Right lung (tissue), 2 donors: ENCODE measurements at regions not wholly inside any gene's neighbourhood (a gene's known extent, or its start where the extent isn't known, plus 50 kb on each side); places are given as distances from the start of the nearest gene placed in this dataset.
"Not testable (repeated sequence)": the region's sequence is repeated elsewhere in the genome, so short reads cannot be mapped to it uniquely, and the experiment has no call there.

ENCODE experiments used
- DNase-seq, 2 donors: peaks; one replicate each; pipeline ENCODE4 v3.0.0-alpha.2; 2013

GRCh38 chr7:13092708-13093005 lies 405.2 kb downstream of the ARL4A start:
- DNase-seq: no peak

DNA sequence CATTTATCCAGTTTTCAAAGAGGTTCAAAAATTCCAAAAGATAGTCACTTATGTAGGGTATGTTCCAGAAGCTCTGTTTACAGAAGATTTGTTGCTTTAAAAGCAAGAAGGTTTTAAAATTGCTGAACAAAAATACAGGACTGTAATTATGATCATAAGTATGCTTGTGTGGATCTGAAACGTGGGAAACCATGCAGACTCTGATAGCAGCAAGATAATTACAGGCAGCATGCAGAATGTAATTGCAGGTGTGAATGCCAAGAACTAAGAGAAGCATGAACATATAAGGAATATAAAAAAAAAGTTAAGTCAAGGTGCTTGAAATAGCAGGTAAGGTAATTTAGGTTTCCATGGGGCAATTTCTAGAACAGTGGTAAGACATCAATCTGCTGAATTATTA lies 405.7 kb downstream of the ARL4A start:
- DNase-seq: no peak

- DNase-seq: no peak
Measured at GRCh38 chr7:13097499-13097898, 410.1 kb downstream of the ARL4A start.

DNA sequence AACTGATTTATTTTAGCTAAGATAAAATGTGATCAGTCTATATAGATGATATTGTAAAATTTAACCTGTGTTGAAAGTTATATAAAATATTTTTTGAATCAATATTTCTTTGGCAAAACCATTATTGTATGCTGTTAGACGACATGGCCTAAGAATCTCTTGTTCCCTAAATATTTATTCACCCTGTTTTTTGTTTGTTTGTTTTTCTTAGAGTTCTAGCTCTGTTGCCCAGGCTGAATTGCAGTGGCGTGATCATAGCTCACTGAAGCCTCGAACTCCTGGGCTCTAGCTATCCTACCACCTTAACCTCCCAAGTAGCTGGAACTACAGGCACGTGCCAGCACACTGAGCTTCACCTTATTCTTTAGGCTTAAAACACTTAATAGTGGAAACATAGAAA lies 410.7 kb downstream of the ARL4A start:
- no peak for DNase-seq

DNA sequence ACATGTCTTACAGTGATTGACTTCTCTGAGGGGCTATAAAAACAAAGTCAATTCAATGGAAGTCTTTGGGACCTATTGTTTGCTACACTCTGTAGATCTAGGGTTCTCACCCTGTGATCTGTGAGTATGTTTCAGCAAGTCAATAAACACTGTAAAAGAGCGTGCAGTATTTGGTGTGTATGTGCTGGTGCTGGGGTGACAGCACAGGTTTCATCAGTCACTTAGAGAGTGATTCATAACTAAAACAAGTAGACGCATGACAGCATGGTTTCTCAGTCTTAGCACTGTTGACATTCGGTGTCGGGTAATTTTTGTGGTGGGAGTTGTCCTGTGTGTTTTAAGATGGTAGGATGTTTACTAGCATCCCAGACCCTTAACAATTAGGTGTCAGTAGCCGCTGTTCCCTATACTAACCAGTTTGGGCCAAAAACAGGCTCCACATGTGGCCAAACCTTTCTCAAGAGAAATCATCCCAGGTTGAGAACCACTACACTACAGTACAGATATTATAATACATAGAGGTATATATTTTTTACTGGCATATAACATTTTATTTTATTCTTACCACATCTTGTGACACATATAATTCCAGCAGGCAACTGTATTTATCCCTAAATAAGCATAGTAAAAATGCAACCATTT lies 411.8 kb downstream of the ARL4A start:
- DNase-seq: no peak

DNA sequence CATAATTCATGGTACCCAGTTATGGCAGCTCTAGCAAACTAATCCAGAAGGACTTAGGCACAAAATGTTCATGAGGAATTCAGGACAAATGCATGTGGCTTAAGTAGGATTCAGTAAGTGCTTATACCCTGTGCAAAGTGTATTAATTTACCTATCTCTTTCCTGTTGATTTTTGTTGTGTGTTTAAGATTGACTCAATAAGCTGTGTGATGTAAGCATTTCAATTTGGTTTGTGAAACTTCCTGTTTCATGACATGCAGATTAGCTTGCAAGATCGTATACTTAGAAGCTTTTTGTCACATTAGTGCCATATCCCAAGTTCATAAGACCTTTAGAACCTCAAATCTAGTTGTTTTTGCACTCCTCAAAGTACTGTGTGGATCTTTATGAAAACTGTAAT lies 416.7 kb downstream of the ARL4A start:
- no peak for DNase-seq

- no peak for DNase-seq
Measured at GRCh38 chr7:13105209-13105608, 417.8 kb downstream of the ARL4A start.

- no peak for DNase-seq
Measured at GRCh38 chr7:13106513-13106912, 419.1 kb downstream of the ARL4A start.

DNA sequence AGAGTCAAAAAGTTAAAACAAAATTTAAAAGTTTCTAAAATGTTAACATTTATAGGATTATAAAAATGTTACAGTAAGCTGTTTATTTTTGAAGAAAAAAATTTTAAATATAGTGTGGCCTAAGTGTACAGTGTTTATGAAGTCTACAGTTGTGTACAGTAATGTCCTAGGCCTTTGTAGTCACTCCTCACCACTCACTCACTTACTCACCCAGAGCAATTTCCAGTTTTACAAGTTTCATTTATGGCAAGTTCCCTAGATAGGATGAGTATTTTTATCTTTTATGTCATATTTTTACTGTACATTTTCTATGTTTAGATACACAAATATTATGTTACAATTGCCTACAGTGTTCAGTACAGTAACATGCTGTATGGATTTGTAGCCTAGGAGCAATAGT lies 419.9 kb downstream of the ARL4A start:
- DNase-seq: no peak

- no peak for DNase-seq
Measured at GRCh38 chr7:13108061-13108460, 420.6 kb downstream of the ARL4A start.

GRCh38 chr7:13109201-13109600 lies 421.8 kb downstream of the ARL4A start:
- no peak for DNase-seq

DNA sequence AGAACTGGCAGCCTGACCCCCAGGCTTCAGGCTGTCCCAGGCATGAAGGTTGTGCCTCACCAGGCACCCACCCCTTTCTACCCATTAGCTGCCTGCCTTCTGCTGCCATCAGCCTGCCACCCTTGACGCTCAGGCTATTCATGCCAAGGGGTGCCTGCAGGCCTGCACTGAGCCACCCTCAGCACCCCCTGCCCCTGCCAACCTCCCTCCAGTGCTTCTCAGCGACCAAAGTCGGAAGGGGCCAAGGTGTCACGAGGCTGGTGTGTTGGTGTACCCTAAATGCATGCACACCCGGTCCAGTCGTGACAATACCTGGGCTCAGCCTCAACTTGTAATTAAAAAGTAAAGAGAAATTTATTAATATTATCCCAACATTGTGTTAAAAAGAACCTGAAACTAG lies 422.7 kb downstream of the ARL4A start:
- DNase-seq: no peak

- no peak for DNase-seq
Measured at GRCh38 chr7:13111230-13111629, 423.8 kb downstream of the ARL4A start.

DNA sequence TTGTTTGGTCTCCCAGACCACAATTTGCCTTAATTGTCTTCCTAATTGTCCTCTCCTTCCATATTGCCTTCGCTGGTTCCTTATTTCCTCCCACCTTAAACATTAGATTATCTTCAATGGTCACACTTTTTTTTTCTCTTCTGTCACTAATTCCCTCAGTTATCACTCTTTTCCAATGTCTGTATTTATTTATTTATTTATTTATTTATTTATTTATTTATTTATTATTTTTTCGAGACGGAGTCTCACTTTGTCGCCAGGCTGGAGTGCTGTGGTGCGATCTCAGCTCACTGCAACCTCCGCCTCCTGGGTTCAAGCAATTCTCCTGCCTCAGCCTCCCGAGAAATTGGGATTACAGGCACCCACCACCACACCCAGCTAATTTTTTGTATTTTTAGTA lies 426.8 kb downstream of the ARL4A start:
- DNase-seq: not testable (repeated sequence)

GRCh38 chr7:13115157-13115772 lies 427.8 kb downstream of the ARL4A start:
- no peak for DNase-seq

GRCh38 chr7:13115855-13116254 lies 428.4 kb downstream of the ARL4A start:
- DNase-seq: no peak

- DNase-seq: no peak
Measured at GRCh38 chr7:13117103-13117502, 429.7 kb downstream of the ARL4A start.

- no peak for DNase-seq
Measured at GRCh38 chr7:13117592-13117991, 430.2 kb downstream of the ARL4A start.

- DNase-seq: not testable (repeated sequence)
Measured at GRCh38 chr7:13124629-13125028, 437.2 kb downstream of the ARL4A start.

DNA sequence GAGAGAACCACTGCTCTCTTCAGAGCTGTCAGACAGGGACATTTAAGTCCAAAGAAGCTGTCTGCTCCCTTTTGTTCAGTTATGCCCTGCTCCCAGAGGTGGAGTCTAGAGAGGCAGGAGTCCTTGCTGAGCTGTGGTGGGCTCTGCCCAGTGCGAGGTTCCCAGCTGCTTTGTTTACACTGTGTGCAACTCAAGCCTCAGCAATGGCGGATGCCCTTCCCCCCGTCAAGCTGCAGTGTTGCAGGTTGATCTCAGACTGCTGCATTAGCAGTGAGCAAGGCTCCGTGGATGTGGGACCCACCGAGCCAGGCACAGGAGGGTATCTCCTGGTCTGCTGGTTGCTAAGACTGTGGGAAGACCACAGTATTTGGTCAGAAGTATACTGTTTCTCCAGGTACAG lies 438.9 kb downstream of the ARL4A start:
- no peak for DNase-seq

- DNase-seq: no peak
Measured at GRCh38 chr7:13130321-13130720, 442.9 kb downstream of the ARL4A start.

DNA sequence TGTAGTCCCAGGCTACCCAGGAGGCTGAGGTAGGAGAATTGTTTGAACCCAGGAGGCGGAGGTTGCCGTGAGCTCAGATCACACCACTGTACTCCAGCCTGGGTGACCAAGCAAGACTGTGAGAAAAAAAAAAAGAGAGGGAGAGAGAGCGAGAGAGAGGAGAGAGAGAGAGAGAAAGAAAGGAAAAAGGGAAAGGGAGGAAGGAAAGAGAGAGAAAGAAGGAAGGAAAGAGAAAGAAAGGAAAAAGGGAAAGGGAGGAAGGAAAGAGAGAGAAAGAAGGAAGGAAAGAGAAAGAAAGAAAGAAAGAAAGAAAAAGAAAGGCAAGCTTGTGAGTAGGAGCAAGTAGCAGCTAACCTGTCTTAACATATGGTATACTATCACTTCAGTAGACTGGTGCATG lies 443.5 kb downstream of the ARL4A start:
- DNase-seq: not testable (repeated sequence)

DNA sequence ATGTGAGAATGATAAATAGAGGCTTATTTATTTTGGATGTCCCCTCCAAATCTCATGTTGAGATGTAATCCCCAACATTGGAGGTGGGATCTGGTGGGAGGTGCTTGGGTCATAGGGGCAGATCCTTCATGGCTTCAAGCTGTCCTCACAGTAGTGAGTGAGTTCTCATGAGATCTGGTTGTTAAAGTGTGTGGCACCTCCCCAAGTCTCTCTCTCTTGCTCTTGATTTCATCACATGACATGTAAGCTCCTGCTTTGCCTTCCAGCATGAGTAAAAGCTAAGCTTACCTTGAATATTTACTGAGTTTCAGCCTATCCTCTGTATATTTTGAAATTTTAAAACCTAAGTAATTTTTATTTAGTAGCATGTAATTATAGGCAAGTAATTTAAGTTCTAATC lies 444.9 kb downstream of the ARL4A start:
- DNase-seq: no peak

DNA sequence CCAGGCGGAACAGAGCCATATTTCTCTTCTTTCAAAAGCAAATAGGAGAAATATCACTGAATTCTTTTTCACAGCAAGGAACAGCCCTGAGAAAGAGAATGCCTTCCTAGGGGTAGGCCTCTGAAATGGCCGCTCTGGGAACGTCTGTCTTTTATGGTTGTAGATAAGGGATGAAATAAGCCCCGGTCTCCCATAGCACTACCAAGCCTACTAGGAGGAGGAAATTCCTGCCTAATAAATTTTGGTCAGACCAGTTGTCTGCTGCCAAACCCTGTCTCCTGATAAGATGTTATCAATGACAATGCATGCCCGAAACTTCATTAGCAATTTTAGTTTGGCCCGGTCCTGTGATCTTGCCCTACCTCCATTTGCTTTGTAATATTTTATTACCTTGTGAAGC lies 448.9 kb downstream of the ARL4A start:
- not testable (repeated sequence) for DNase-seq
